Natural killer cell (primary cell): ENCODE measurements at regions not wholly inside any gene's neighbourhood (a gene's known extent, or its start where the extent isn't known, plus 50 kb on each side); places are given as distances from the start of the nearest gene placed in this dataset.

ENCODE experiments used
- ATAC-seq, 3 donors: fragments of 150-1000 bp in 2 of 3; fragments of 200-7000 bp in 1 of 3; cut with Tn5 transposase; 1 replicate in 1 of 3; 2 replicates in 2 of 3; pipeline ENCODE4 v1.10.0; 2021; ENCODE audit warnings: mild to moderate bottlenecking in 2 of 3, moderate library complexity in 2 of 3
- DNase-seq, 2 donors: peaks; one replicate each; pipeline versions ENCODE4 v3.0.0 to v3.0.0-alpha.2; 2013 to 2021; ENCODE audit warnings: mixed read lengths in 1 of 2
- H3K27ac ChIP-seq: one replicate; pipeline ENCODE4 v1.5.1; 2013; ENCODE audit warnings: mild to moderate bottlenecking, low read length
- H3K27me3 ChIP-seq: one replicate; pipeline ENCODE4 v1.6.1; 2013; ENCODE audit warnings: low read length; ENCODE audit not compliant: control insufficient read depth, insufficient read depth
- H3K36me3 ChIP-seq: one replicate; pipeline ENCODE4 v1.6.1; 2013; ENCODE audit warnings: low read length; ENCODE audit not compliant: control insufficient read depth, insufficient read depth
- H3K4me1 ChIP-seq: one replicate; pipeline ENCODE4 v1.6.1; 2013; ENCODE audit warnings: low read length; ENCODE audit not compliant: control insufficient read depth, insufficient read depth
- H3K4me3 ChIP-seq: one replicate; pipeline ENCODE4 v1.5.1; 2013; ENCODE audit warnings: low read length
- H3K9me3 ChIP-seq: one replicate; pipeline ENCODE4 v1.6.1; 2013; ENCODE audit warnings: low read length; ENCODE audit not compliant: control insufficient read depth, insufficient read depth
- H3K27ac Mint-ChIP-seq, 2 donors: one replicate each; pipeline ENCODE4 v1.8.0; 2022; ENCODE audit warnings: mild to moderate bottlenecking in 2 of 2, mixed read lengths in 2 of 2, moderate library complexity in 1 of 2
- H3K27me3 Mint-ChIP-seq, 2 donors: one replicate each; pipeline ENCODE4 v1.8.0; 2022; ENCODE audit warnings: low read depth in 2 of 2, mixed read lengths in 2 of 2
- H3K36me3 Mint-ChIP-seq: one replicate; pipeline ENCODE4 v1.8.0; 2022; ENCODE audit warnings: mixed read lengths
- H3K4me1 Mint-ChIP-seq, 2 donors: one replicate each; pipeline ENCODE4 v1.8.0; 2022; ENCODE audit warnings: mixed read lengths in 2 of 2
- H3K4me3 Mint-ChIP-seq: one replicate; pipeline ENCODE4 v1.8.0; 2022; ENCODE audit warnings: mild to moderate bottlenecking, moderate library complexity, mixed read lengths
- H3K9me3 Mint-ChIP-seq, 2 donors: one replicate each; pipeline ENCODE4 v1.8.0; 2022; ENCODE audit warnings: mixed read lengths in 2 of 2
- CTCF ChIP-seq: fragments of 200-600 bp; IDR thresholded peaks from one replicate; pipeline ENCODE4 v1.8.0; 2022; ENCODE audit warnings: antibody characterized with exemption
- WGBS: methylation state at CpG from one replicate; pipeline ENCODE4 v1.1.7; 2013; ENCODE audit warnings: missing lambda C conversion rate; ENCODE audit not compliant: insufficient coverage; 5-methylcytosine and 5-hydroxymethylcytosine counted together
- intact Hi-C: fragments of 100-400 bp; cut with micrococcal nuclease; formaldehyde crosslinking; loops from one replicate; pipeline ENCODE4 v1.14.2; 2022

- Histone ChIP-seq H3K4me3 (no peak overlapping the region), H3K27ac (no peak overlapping the region), H3K4me1 (no peaks in the 10 kb centered on the region), H3K9me3 (no peaks in the 10 kb centered on the region), H3K36me3 (peaks cover 27% of the 10 kb centered on the region), H3K27me3 (no peaks in the 10 kb centered on the region)
- no peak overlapping the region for H3K4me3 Mint-ChIP-seq
- no peak for ATAC-seq
- H3K4me1 Mint-ChIP-seq, result no peaks in the 10 kb centered on the region
- no peaks in the 10 kb centered on the region for H3K9me3 Mint-ChIP-seq
- H3K27ac Mint-ChIP-seq, result no peak overlapping the region
- no peak for DNase-seq
- H3K27me3 Mint-ChIP-seq, result no peaks in the 10 kb centered on the region
- 95% methylated on average over 3 of the region's 3 CpGs for WGBS
- no peak for TF ChIP-seq CTCF
- intact Hi-C loops, result no loop called here
- H3K36me3 Mint-ChIP-seq, result peaks cover 35% of the 10 kb centered on the region
Measured at GRCh38 chr22:26775394-26775793, 118.0 kb downstream of the MIAT start.

GRCh38 chr22:26777156-26777801 is 119.9 kb downstream of the MIAT start:
- no peak overlapping the region for H3K4me3 Mint-ChIP-seq
- peaks cover 35% of the 10 kb centered on the region for H3K36me3 Mint-ChIP-seq
- intact Hi-C loops, result no loop called here
- H3K27me3 Mint-ChIP-seq, result no peaks in the 10 kb centered on the region
- DNase-seq, result no peak
- H3K4me3 ChIP-seq, result no peak overlapping the region
- no peaks in the 10 kb centered on the region for H3K27me3 ChIP-seq
- 77% methylated on average over 6 of the region's 6 CpGs for WGBS
- TF ChIP-seq CTCF, result no peak
- H3K36me3 ChIP-seq, result peaks cover 37% of the 10 kb centered on the region
- H3K4me1 ChIP-seq, result no peaks in the 10 kb centered on the region
- H3K9me3 ChIP-seq, result no peaks in the 10 kb centered on the region
- no peaks in the 10 kb centered on the region for H3K9me3 Mint-ChIP-seq
- ATAC-seq, result no peak
- H3K27ac Mint-ChIP-seq, result no peak overlapping the region
- no peaks in the 10 kb centered on the region for H3K4me1 Mint-ChIP-seq
- H3K27ac ChIP-seq, result no peak overlapping the region

GRCh38 chr22:26778372-26778771 is 121.0 kb downstream of the MIAT start:
- Histone ChIP-seq H3K27ac (no peak overlapping the region), H3K27me3 (no peaks in the 10 kb centered on the region), H3K4me1 (no peaks in the 10 kb centered on the region), H3K9me3 (no peaks in the 10 kb centered on the region), H3K36me3 (peaks cover 37% of the 10 kb centered on the region), H3K4me3 (no peak overlapping the region)
- H3K27me3 Mint-ChIP-seq, result no peaks in the 10 kb centered on the region
- TF ChIP-seq CTCF, result no peak
- no peak overlapping the region for H3K4me3 Mint-ChIP-seq
- ATAC-seq (no peak), DNase-seq (no peak)
- no peaks in the 10 kb centered on the region for H3K9me3 Mint-ChIP-seq
- no peak overlapping the region for H3K27ac Mint-ChIP-seq
- intact Hi-C loops, result no loop called here
- H3K36me3 Mint-ChIP-seq, result peaks cover 35% of the 10 kb centered on the region
- no peaks in the 10 kb centered on the region for H3K4me1 Mint-ChIP-seq
- 93% methylated on average over 1 of the region's 1 CpG for WGBS

- Histone ChIP-seq H3K27me3 (no peaks in the 10 kb centered on the region), H3K27ac (no peak overlapping the region), H3K9me3 (no peaks in the 10 kb centered on the region), H3K4me3 (no peak overlapping the region), H3K4me1 (no peaks in the 10 kb centered on the region), H3K36me3 (peaks cover 39% of the 10 kb centered on the region)
- Mint-ChIP-seq H3K27me3 (no peaks in the 10 kb centered on the region), H3K4me1 (no peaks in the 10 kb centered on the region), H3K27ac (no peak overlapping the region), H3K36me3 (peaks cover 35% of the 10 kb centered on the region), H3K4me3 (no peak overlapping the region), H3K9me3 (no peaks in the 10 kb centered on the region)
- DNase-seq, result no peak
- no peak for TF ChIP-seq CTCF
- intact Hi-C loops, result no loop called here
- no peak for ATAC-seq
- WGBS, result 100% methylated on average over 2 of the region's 3 CpGs
Measured at GRCh38 chr22:26779108-26779507, 121.7 kb downstream of the MIAT start.
